Common myeloid progenitor, CD34-positive (primary cell): ENCODE measurements at regions not wholly inside any gene's neighbourhood (a gene's known extent, or its start where the extent isn't known, plus 50 kb on each side); places are given as distances from the start of the nearest gene placed in this dataset.

ENCODE experiments used
- CTCF ChIA-PET: fragments of 350-600 bp; sonication (Branson Sonifier 250); formaldehyde crosslinking; loops from one replicate; lab custom pipeline; 2021; ENCODE audit warnings: antibody characterized with exemption; lab: Charles Lee
- POLR2A ChIA-PET: fragments of 350-600 bp; sonication (Branson Sonifier 250); formaldehyde crosslinking; loops from one replicate; lab custom pipeline; 2021; ENCODE audit warnings: antibody characterized with exemption; lab: Charles Lee
- DNase-seq, 3 donors: peaks; one replicate each; pipeline versions ENCODE4 v3.0.0 to v3.0.0-alpha.2; 2013
- H3K27ac ChIP-seq, 2 experiments: 1 replicate in 1 of 2; 2 replicates in 1 of 2; pipeline ENCODE4 v1.7.0; 2013; ENCODE audit warnings: inconsistent platforms in 2 of 2, low read length in 2 of 2, mild to moderate bottlenecking in 2 of 2, low read depth in 1 of 2, moderate library complexity in 1 of 2; ENCODE audit not compliant: severe bottlenecking in 2 of 2, insufficient read depth in 1 of 2, poor library complexity in 1 of 2
- H3K27me3 ChIP-seq, 5 experiments: replicated peaks in 2 of 5; 1 replicate in 3 of 5; 2 replicates in 2 of 5; pipeline versions ENCODE4 v1.6.1 to v1.7.0; 2013; ENCODE audit warnings: low read length in 4 of 5, mild to moderate bottlenecking in 2 of 5, moderate library complexity in 2 of 5, inconsistent platforms in 1 of 5; ENCODE audit not compliant: insufficient read depth in 5 of 5, control insufficient read depth in 4 of 5
- H3K36me3 ChIP-seq, 4 experiments: 1 replicate in 2 of 4; 2 replicates in 2 of 4; pipeline versions ENCODE4 v1.6.1 to v1.7.0; 2013; ENCODE audit warnings: low read length in 3 of 4, control low read depth in 1 of 4, mild to moderate bottlenecking in 1 of 4; ENCODE audit not compliant: control insufficient read depth in 4 of 4, insufficient read depth in 4 of 4
- H3K4me1 ChIP-seq, 4 experiments: 1 replicate in 3 of 4; 2 replicates in 1 of 4; pipeline versions ENCODE4 v1.6.1 to v1.7.1; 2013; ENCODE audit warnings: low read length in 3 of 4, mild to moderate bottlenecking in 3 of 4, control low read depth in 1 of 4, inconsistent platforms in 1 of 4, moderate library complexity in 1 of 4; ENCODE audit not compliant: control insufficient read depth in 4 of 4, insufficient read depth in 4 of 4; ENCODE audit errors: control extremely low read depth in 1 of 4
- H3K4me3 ChIP-seq, 7 experiments: 1 replicate in 4 of 7; 2 replicates in 3 of 7; pipeline versions ENCODE4 v1.5.1 to v1.7.0; 2013; ENCODE audit warnings: mild to moderate bottlenecking in 7 of 7, low read length in 6 of 7, moderate library complexity in 6 of 7, inconsistent platforms in 2 of 7, low read depth in 2 of 7, control low read depth in 1 of 7; ENCODE audit not compliant: insufficient read depth in 4 of 7, control insufficient read depth in 1 of 7; ENCODE audit errors: extremely low read depth in 1 of 7
- H3K9me3 ChIP-seq, 5 experiments: 1 replicate in 4 of 5; 2 replicates in 1 of 5; pipeline versions ENCODE4 v1.6.1 to v1.7.1; 2013; ENCODE audit warnings: low read length in 4 of 5, mild to moderate bottlenecking in 2 of 5, inconsistent platforms in 1 of 5, low read depth in 1 of 5, moderate library complexity in 1 of 5; ENCODE audit not compliant: control insufficient read depth in 4 of 5, insufficient read depth in 2 of 5; ENCODE audit errors: control extremely low read depth in 1 of 5
- WGBS: methylation state at CpG from one replicate; pipeline ENCODE4 v1.1.5; 2013; ENCODE audit not compliant: insufficient coverage; 5-methylcytosine and 5-hydroxymethylcytosine counted together

GRCh38 chr10:3897156-3897555 is 112.1 kb upstream of the KLF6 start:
- Histone ChIP-seq H3K4me1 (peaks cover 0 to 13% (median 9%) of the 10 kb centered on the region in 4 experiments), H3K4me3 (no peak overlapping the region), H3K27me3 (no peaks in the 10 kb centered on the region), H3K27ac (no peak overlapping the region), H3K9me3 (no peaks in the 10 kb centered on the region), H3K36me3 (no peaks in the 10 kb centered on the region)
- DNase-seq = no peak
- ChIA-PET POLR2A (no interaction called here), CTCF (no interaction called here)
- WGBS = 100% methylated on average over 1 of the region's 6 CpGs

- no peak for DNase-seq
- H3K27ac ChIP-seq = no peak overlapping the region
- no peaks in the 10 kb centered on the region for H3K27me3 ChIP-seq
- H3K9me3 ChIP-seq = no peaks in the 10 kb centered on the region
- no peak overlapping the region for H3K4me3 ChIP-seq
- WGBS = 96% methylated on average over 8 of the region's 8 CpGs
- ChIA-PET POLR2A (no interaction called here), CTCF (interaction anchor here (0.6 kb wide), 1 partner anchor 135 kb away, joined by 3 read pairs; no protein-coding TSS in a partner anchor)
- H3K4me1 ChIP-seq = peaks cover 0 to 11% (median 7%) of the 10 kb centered on the region in 4 experiments
- H3K36me3 ChIP-seq = no peaks in the 10 kb centered on the region
Observed at GRCh38 chr10:3896161-3896560, 111.2 kb upstream of the KLF6 start.

GRCh38 chr10:3895045-3895631 is 110.1 kb upstream of the KLF6 start:
- Histone ChIP-seq H3K4me3 (no peak overlapping the region), H3K4me1 (peaks cover 0 to 11% (median 7%) of the 10 kb centered on the region in 4 experiments), H3K27me3 (no peaks in the 10 kb centered on the region), H3K9me3 (no peaks in the 10 kb centered on the region), H3K27ac (no peak overlapping the region), H3K36me3 (no peaks in the 10 kb centered on the region)
- CTCF ChIA-PET = interaction anchor here (1.4 kb wide), 1 partner anchor 10 kb away, joined by 3 read pairs; no protein-coding TSS in a partner anchor
- POLR2A ChIA-PET = no interaction called here
- DNase-seq = no peak
- WGBS = 100% methylated on average over 1 of the region's 5 CpGs

GRCh38 chr10:3893901-3894563 is 109.0 kb upstream of the KLF6 start:
- peak in 1 of 3 donors; percentile 22 for DNase-seq
- Histone ChIP-seq H3K4me3 (no peak overlapping the region), H3K4me1 (peaks cover 0 to 11% (median 7%) of the 10 kb centered on the region in 4 experiments), H3K27ac (no peak overlapping the region), H3K9me3 (no peaks in the 10 kb centered on the region), H3K27me3 (no peaks in the 10 kb centered on the region), H3K36me3 (no peaks in the 10 kb centered on the region)
- 89% methylated on average over 5 of the region's 10 CpGs for WGBS
- POLR2A ChIA-PET = interaction anchor here (0.7 kb wide), 1 partner anchor 9 kb away, joined by 3 read pairs; no protein-coding TSS in a partner anchor
- CTCF ChIA-PET = interaction anchor here (1.4 kb wide), 1 partner anchor 9 kb away, joined by 3 read pairs; no protein-coding TSS in a partner anchor

- peak in 2 of 3 donors; percentile 21 to 42 for DNase-seq
Observed at GRCh38 chr10:3892440-3893425, 107.7 kb upstream of the KLF6 start.

GRCh38 chr10:3891396-3891795 is 106.4 kb upstream of the KLF6 start:
- Histone ChIP-seq H3K27ac (no peak overlapping the region), H3K27me3 (no peaks in the 10 kb centered on the region), H3K9me3 (no peaks in the 10 kb centered on the region), H3K4me3 (no peak overlapping the region), H3K36me3 (no peaks in the 10 kb centered on the region), H3K4me1 (peaks cover 0 to 14% (median 8%) of the 10 kb centered on the region in 4 experiments)
- ChIA-PET POLR2A (no interaction called here), CTCF (no interaction called here)
- WGBS = 100% methylated on average over 1 of the region's 3 CpGs
- DNase-seq = no peak

More at GRCh38 chr10:3892440-3893425, 107.7 kb upstream of the KLF6 start:
- peaks cover 0 to 14% (median 8%) of the 10 kb centered on the region in 4 experiments for H3K4me1 ChIP-seq
- no peaks in the 10 kb centered on the region for H3K9me3 ChIP-seq
- peak overlapping the region in 1 of 7 experiments; percentile 29 for H3K4me3 ChIP-seq
- H3K27ac ChIP-seq = peak overlapping the region in 1 of 2 experiments; percentile 30
- POLR2A ChIA-PET = interaction anchor here (0.9 kb wide), 1 partner anchor 41 kb away, joined by 3 read pairs; no protein-coding TSS in a partner anchor
- CTCF ChIA-PET = interaction anchor here (1.6 kb wide), 1 partner anchor 9 kb away, joined by 4 read pairs; no protein-coding TSS in a partner anchor
- WGBS = 17% methylated on average over 6 of the region's 9 CpGs
- no peaks in the 10 kb centered on the region for H3K27me3 ChIP-seq
- H3K36me3 ChIP-seq = no peaks in the 10 kb centered on the region
